ENCODE measurements at regions not wholly inside any gene's neighbourhood (a gene's known extent, or its start where the extent isn't known, plus 50 kb on each side); places are given as distances from the start of the nearest gene placed in this dataset.

- TF ChIP-seq CTCF (IDR thresholded peaks at IDR 0.05) (no peak), POLR2A (IDR thresholded peaks at IDR 0.05) (no peak), EP300 (IDR thresholded peaks at IDR 0.05) (peak in 1 of 2 donors; percentile 10)
Observed at GRCh38 chr20:40233406-40233805, 455.6 kb downstream of the MAFB start.

Measured in tibial nerve (tissue), 4 donors.